ENCODE measurements at regions not wholly inside any gene's neighbourhood (a gene's known extent, or its start where the extent isn't known, plus 50 kb on each side); places are given as distances from the start of the nearest gene placed in this dataset.

DNA sequence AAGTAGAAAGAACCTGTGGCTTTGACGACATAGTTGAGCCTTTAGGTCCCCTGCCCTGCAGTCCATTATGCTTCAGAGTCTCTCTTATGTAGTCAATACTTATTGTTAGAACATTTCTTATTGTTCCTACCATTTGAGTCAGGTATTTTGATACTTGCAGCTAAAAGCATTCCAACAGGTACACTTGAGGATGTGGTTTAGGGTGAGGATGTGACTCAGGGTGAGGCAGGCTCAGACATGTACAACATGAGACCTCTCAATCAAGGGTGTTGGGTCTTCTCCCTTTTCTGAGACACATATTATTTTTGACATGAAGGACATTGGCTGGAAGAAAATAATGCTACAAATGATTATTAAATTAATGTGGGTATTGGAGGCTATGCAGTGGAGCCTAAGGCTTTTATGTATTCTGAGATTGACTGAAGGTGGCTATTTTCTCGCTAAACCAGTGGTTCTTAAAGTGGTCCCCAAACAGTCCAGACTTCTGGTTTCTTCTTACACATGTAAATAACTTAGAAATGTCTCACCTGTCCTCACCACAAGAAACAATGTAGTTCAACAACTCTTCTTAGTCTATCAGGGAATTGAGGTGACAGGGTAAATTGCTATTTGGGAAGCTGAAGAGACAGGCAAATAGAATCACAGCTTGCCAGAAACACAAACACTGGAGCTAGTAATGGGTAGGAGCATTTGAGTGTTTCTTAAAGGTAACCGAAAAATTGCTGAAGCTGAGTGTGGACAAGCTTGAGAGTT lies 135.5 kb upstream of the ZPLD1 start:
- TF ChIP-seq SP1 (IDR thresholded peaks at IDR 0.05) (no peak), EGR1 (IDR thresholded peaks at IDR 0.05; ENCODE audit: low read depth in 2 of 2) (no peak), TAF1 (conservative IDR thresholded peaks at IDR 0.05) (no peak), HNF4A (conservative IDR thresholded peaks at IDR 0.05) (no peak), RXRA (IDR thresholded peaks at IDR 0.05) (no peak)
- TF ChIP-seq, protein P1, sequence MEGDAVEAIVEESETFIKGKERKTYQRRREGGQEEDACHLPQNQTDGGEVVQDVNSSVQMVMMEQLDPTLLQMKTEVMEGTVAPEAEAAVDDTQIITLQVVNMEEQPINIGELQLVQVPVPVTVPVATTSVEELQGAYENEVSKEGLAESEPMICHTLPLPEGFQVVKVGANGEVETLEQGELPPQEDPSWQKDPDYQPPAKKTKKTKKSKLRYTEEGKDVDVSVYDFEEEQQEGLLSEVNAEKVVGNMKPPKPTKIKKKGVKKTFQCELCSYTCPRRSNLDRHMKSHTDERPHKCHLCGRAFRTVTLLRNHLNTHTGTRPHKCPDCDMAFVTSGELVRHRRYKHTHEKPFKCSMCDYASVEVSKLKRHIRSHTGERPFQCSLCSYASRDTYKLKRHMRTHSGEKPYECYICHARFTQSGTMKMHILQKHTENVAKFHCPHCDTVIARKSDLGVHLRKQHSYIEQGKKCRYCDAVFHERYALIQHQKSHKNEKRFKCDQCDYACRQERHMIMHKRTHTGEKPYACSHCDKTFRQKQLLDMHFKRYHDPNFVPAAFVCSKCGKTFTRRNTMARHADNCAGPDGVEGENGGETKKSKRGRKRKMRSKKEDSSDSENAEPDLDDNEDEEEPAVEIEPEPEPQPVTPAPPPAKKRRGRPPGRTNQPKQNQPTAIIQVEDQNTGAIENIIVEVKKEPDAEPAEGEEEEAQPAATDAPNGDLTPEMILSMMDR (IDR thresholded peaks at IDR 0.05; ENCODE audit: low read depth, low read length, missing input control): no peak
- TF ChIP-seq, protein P2, sequence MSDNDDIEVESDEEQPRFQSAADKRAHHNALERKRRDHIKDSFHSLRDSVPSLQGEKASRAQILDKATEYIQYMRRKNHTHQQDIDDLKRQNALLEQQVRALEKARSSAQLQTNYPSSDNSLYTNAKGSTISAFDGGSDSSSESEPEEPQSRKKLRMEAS (IDR thresholded peaks at IDR 0.05): no peak
- TF ChIP-seq, protein P3, sequence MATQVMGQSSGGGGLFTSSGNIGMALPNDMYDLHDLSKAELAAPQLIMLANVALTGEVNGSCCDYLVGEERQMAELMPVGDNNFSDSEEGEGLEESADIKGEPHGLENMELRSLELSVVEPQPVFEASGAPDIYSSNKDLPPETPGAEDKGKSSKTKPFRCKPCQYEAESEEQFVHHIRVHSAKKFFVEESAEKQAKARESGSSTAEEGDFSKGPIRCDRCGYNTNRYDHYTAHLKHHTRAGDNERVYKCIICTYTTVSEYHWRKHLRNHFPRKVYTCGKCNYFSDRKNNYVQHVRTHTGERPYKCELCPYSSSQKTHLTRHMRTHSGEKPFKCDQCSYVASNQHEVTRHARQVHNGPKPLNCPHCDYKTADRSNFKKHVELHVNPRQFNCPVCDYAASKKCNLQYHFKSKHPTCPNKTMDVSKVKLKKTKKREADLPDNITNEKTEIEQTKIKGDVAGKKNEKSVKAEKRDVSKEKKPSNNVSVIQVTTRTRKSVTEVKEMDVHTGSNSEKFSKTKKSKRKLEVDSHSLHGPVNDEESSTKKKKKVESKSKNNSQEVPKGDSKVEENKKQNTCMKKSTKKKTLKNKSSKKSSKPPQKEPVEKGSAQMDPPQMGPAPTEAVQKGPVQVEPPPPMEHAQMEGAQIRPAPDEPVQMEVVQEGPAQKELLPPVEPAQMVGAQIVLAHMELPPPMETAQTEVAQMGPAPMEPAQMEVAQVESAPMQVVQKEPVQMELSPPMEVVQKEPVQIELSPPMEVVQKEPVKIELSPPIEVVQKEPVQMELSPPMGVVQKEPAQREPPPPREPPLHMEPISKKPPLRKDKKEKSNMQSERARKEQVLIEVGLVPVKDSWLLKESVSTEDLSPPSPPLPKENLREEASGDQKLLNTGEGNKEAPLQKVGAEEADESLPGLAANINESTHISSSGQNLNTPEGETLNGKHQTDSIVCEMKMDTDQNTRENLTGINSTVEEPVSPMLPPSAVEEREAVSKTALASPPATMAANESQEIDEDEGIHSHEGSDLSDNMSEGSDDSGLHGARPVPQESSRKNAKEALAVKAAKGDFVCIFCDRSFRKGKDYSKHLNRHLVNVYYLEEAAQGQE (IDR thresholded peaks at IDR 0.05): no peak
- TF ChIP-seq, protein P4, sequence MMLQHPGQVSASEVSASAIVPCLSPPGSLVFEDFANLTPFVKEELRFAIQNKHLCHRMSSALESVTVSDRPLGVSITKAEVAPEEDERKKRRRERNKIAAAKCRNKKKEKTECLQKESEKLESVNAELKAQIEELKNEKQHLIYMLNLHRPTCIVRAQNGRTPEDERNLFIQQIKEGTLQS (IDR thresholded peaks at IDR 0.05): no peak
